ENCODE measurements at regions not wholly inside any gene's neighbourhood (a gene's known extent, or its start where the extent isn't known, plus 50 kb on each side); places are given as distances from the start of the nearest gene placed in this dataset.

GRCh38 chr3:69435274-69436265 lies 49.7 kb upstream of the FRMD4B start:
- no peak for DNase-seq

All from CD4-positive, alpha-beta T cell treated with Interleukin-1 beta for 1 hour (primary cell).